ENCODE measurements at regions not wholly inside any gene's neighbourhood (a gene's known extent, or its start where the extent isn't known, plus 50 kb on each side); places are given as distances from the start of the nearest gene placed in this dataset.

- TF ChIP-seq CTCF (IDR thresholded peaks at IDR 0.05) (no peak), USF2 (CRISPR knock-in tag; IDR thresholded peaks at IDR 0.05) (no peak), MAX (CRISPR knock-in tag; IDR thresholded peaks at IDR 0.05) (no peak), SMAD3 (CRISPR knock-in tag; IDR thresholded peaks at IDR 0.05; ENCODE audit: borderline replicate concordance) (no peak), CREB1 (CRISPR knock-in tag; IDR thresholded peaks at IDR 0.05) (no peak), ZBTB21 (CRISPR knock-in tag; IDR thresholded peaks at IDR 0.05; ENCODE audit: borderline replicate concordance) (no peak), NR3C1 (CRISPR knock-in tag; conservative IDR thresholded peaks at IDR 0.05; ENCODE audit: low read depth) (no peak), SP1 (CRISPR knock-in tag; conservative IDR thresholded peaks at IDR 0.05) (no peak)
Observed at GRCh38 chr5:21654-22233, 70.2 kb upstream of the PLEKHG4B start.

Data from WTC11 (cell line).